ENCODE measurements at regions not wholly inside any gene's neighbourhood (a gene's known extent, or its start where the extent isn't known, plus 50 kb on each side); places are given as distances from the start of the nearest gene placed in this dataset.

GRCh38 chr1:168976267-168976666, 130.2 kb upstream of the ATP1B1 start:
- TF ChIP-seq, protein P1, sequence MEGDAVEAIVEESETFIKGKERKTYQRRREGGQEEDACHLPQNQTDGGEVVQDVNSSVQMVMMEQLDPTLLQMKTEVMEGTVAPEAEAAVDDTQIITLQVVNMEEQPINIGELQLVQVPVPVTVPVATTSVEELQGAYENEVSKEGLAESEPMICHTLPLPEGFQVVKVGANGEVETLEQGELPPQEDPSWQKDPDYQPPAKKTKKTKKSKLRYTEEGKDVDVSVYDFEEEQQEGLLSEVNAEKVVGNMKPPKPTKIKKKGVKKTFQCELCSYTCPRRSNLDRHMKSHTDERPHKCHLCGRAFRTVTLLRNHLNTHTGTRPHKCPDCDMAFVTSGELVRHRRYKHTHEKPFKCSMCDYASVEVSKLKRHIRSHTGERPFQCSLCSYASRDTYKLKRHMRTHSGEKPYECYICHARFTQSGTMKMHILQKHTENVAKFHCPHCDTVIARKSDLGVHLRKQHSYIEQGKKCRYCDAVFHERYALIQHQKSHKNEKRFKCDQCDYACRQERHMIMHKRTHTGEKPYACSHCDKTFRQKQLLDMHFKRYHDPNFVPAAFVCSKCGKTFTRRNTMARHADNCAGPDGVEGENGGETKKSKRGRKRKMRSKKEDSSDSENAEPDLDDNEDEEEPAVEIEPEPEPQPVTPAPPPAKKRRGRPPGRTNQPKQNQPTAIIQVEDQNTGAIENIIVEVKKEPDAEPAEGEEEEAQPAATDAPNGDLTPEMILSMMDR (IDR thresholded peaks at IDR 0.05; ENCODE audit: insufficient read depth, low read length, severe bottlenecking): no peak
- no peak overlapping the region for H3K4me3 ChIP-seq (ENCODE audit: low read depth, low read length)
- H3K36me3 ChIP-seq (ENCODE audit: control insufficient read depth, insufficient read depth, low read length): no peaks in the 10 kb centered on the region
- DNase-seq (ENCODE audit: low read depth): no peak
- no peaks in the 10 kb centered on the region for H3K27me3 ChIP-seq (ENCODE audit: control insufficient read depth, insufficient read depth, low read length)
- no peak for FAIRE-seq

DNA sequence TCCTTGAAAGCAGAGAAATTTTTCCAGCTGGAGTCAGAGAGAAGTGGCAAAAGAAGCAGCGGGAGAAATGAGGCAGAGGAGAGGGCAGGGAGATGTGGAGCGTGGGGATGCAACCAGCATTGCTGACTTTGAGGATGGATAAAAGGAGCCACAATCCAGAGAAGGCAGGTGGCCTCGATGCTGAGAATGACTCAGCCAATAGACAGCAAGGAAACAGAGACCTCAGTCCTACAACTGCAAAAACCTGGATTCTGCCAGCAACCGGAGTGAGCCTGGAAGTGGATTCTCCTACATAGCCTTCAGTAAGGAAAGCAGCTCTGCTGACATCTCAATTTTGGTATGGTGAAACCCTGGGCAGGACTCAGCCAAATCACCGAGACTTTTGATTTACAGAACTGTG, 128.9 kb upstream of the ATP1B1 start:
- FAIRE-seq: no peak
- Histone ChIP-seq H3K36me3 (ENCODE audit: control insufficient read depth, insufficient read depth, low read length) (no peaks in the 10 kb centered on the region), H3K4me3 (ENCODE audit: low read depth, low read length) (no peak overlapping the region), H3K27me3 (ENCODE audit: control insufficient read depth, insufficient read depth, low read length) (no peaks in the 10 kb centered on the region)
- TF ChIP-seq, protein P1 (IDR thresholded peaks at IDR 0.05; ENCODE audit: insufficient read depth, low read length, severe bottlenecking): no peak
- no peak for DNase-seq (ENCODE audit: low read depth)

DNA sequence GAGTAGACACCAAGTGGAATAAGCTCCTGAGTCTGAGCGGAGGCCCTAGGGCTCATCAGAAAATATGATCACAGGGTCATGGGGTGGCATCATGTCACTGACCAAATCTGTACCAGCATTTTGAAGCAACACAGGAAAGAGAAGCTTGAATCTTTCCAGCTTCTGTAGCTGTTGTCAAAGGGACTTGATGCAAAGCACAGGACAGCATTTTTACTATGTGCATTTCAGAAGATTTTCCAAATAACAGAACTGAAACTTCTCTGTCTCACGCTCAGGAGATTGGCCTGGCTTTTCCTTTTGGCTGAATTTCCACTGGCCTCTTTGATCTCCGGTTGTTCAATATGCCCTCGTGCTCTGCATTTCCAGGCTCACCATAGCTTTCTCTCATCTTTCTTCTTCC, 127.2 kb upstream of the ATP1B1 start:
- no peak overlapping the region for H3K4me3 ChIP-seq (ENCODE audit: low read depth, low read length)
- DNase-seq (ENCODE audit: low read depth) (no peak), FAIRE-seq (peak; percentile 75)
- TF ChIP-seq, protein P1 (IDR thresholded peaks at IDR 0.05; ENCODE audit: insufficient read depth, low read length, severe bottlenecking): no peak
- no peaks in the 10 kb centered on the region for H3K36me3 ChIP-seq (ENCODE audit: control insufficient read depth, insufficient read depth, low read length)
- no peaks in the 10 kb centered on the region for H3K27me3 ChIP-seq (ENCODE audit: control insufficient read depth, insufficient read depth, low read length)

DNA sequence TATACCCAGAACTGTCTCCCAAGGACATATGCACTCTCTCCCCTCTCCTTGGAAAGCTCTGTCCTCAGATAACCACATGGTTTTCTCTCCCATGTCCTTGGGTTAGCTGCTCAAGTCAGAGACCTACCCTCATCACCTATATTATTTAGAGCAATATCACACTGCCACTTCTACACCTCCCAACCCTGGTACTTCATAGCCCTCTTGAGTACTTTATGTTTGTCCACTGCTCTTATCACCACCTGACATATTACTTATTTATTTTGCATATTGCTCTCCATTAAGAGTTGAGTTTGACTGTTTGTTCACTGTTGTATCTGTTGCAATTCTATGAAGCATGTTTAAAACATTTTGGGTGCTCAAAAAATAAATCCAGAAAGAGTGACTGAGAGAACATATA, 126.3 kb upstream of the ATP1B1 start:
- Histone ChIP-seq H3K4me3 (ENCODE audit: low read depth, low read length) (no peak overlapping the region), H3K27me3 (ENCODE audit: control insufficient read depth, insufficient read depth, low read length) (no peaks in the 10 kb centered on the region), H3K36me3 (ENCODE audit: control insufficient read depth, insufficient read depth, low read length) (no peaks in the 10 kb centered on the region)
- TF ChIP-seq, protein P1 (IDR thresholded peaks at IDR 0.05; ENCODE audit: insufficient read depth, low read length, severe bottlenecking): no peak
- no peak for FAIRE-seq
- no peak for DNase-seq (ENCODE audit: low read depth)

DNA sequence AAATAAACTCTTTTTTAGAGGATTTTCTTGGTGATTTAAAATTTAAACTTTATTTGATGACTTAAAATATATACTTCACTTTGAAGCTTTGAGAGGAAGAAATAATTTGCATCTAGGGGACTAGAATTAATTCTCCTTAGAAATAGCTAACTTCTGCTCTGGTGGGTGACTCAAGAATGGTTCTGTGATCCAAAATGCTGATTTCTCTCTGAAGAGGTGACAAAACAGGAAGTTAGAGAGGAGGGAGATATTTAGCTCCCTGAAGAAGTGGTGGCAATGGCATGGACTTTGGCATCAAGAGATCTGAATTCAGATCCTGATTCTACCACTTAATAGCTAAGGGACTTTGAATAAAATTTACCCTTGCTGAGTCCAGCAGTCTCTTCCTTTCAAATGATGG, 125.8 kb upstream of the ATP1B1 start:
- FAIRE-seq (no peak), DNase-seq (ENCODE audit: low read depth) (no peak)
- H3K4me3 ChIP-seq (ENCODE audit: low read depth, low read length): no peak overlapping the region
- no peaks in the 10 kb centered on the region for H3K36me3 ChIP-seq (ENCODE audit: control insufficient read depth, insufficient read depth, low read length)
- H3K27me3 ChIP-seq (ENCODE audit: control insufficient read depth, insufficient read depth, low read length): no peaks in the 10 kb centered on the region
- TF ChIP-seq, protein P1 (IDR thresholded peaks at IDR 0.05; ENCODE audit: insufficient read depth, low read length, severe bottlenecking): no peak

DNA sequence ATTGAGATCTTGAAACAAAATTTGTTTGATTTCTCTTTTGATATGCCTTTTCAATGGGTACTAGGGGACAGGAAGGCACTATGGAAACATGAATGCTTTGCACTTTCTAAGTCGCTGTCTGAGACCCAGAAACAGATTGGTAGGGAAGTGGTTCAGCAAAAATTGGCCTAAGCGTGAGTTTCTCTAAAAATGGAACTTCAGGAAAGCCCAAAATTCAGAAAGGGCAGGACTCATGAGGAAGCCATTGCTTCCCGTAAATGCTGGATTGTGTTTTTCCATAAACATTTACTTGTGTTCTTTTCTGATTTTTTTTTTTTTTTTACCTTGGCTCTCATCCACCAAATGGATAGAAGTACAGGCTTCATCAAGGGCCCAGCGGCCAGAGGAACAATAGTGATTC, 123.7 kb upstream of the ATP1B1 start:
- no peak overlapping the region for H3K4me3 ChIP-seq (ENCODE audit: low read depth, low read length)
- no peak for DNase-seq (ENCODE audit: low read depth)
- FAIRE-seq: no peak
- H3K27me3 ChIP-seq (ENCODE audit: control insufficient read depth, insufficient read depth, low read length): no peaks in the 10 kb centered on the region
- H3K36me3 ChIP-seq (ENCODE audit: control insufficient read depth, insufficient read depth, low read length): no peaks in the 10 kb centered on the region
- TF ChIP-seq, protein P1 (IDR thresholded peaks at IDR 0.05; ENCODE audit: insufficient read depth, low read length, severe bottlenecking): no peak
